ENCODE measurements at regions not wholly inside any gene's neighbourhood (a gene's known extent, or its start where the extent isn't known, plus 50 kb on each side); places are given as distances from the start of the nearest gene placed in this dataset.
"Not testable (repeated sequence)": the region's sequence is repeated elsewhere in the genome, so short reads cannot be mapped to it uniquely, and the experiment has no call there.

- DNase-seq, result no peak
These were observed 167.1 kb upstream of the KYNU start for GRCh38 chr2:142710336-142710735.

DNA sequence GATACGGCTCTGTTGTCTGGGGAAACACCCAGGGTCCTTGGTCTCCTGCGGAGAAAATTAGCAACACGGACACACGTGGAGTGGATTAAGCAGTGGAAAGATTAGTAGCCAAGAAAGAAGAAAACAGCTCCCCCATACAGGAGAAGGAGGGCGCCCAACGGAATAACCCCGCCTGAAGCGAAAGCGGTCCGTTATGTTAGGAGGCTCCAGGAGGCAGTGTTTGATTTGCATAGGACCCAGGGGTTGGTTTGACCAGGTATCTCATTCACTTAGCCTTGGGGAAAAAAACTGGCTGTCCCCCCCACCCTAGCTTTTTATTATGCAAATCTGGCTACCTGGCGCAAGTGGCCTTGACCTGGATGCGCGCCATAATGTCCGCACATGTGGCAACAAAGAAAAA is 170.1 kb upstream of the KYNU start:
- DNase-seq, result no peak

DNA sequence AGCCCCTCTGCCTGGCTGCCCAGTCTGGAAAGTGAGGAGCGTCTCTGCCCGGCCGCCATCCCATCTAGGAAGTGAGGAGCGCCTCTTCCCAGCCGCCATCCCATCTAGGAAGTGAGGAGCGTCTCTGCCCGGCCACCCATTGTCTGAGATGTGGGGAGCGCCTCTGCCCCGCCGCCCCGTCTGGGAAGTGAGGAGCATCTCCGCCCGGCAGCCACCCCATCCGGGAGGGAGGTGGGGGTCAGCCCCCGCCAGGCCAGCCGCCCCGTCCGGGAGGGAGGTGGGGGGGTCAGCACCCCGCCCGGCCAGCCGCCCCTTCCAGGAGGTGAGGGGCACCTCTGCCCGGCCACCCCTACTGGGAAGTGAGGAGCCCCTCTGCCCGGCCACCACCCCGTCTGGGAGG is 175.1 kb upstream of the KYNU start:
- not testable (repeated sequence) for DNase-seq

GRCh38 chr2:142695350-142696257 is 181.9 kb upstream of the KYNU start:
- DNase-seq, result peak; percentile 1 to 4

DNA sequence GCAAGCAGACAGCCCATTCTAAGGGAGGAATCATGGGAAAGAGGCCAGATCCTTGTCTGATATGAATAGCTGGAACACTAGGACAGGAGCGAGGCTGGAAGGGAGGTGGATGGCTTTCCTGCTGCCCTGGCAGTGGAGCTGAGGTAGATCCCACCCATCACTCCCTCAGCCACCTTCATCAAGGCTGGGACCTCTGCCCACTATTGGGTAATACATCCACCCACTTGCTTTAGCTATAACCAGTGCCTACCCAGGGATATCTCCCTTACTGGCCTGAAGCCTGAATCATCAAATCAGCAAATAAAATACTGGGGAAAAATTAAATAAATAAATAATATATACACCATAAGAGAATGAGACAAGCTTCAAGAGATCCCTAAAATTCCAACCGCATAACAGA is 183.2 kb upstream of the KYNU start:
- DNase-seq, result no peak

- DNase-seq, result no peak
These were observed 184.1 kb upstream of the KYNU start for GRCh38 chr2:142693171-142693950.

GRCh38 chr2:142688856-142689605 is 188.4 kb upstream of the KYNU start:
- DNase-seq, result no peak

- no peak for DNase-seq
These were observed 190.0 kb upstream of the KYNU start for GRCh38 chr2:142687509-142687908.

- DNase-seq, result no peak
These were observed 190.4 kb upstream of the KYNU start for GRCh38 chr2:142687075-142687474.

- DNase-seq, result no peak
These were observed 192.8 kb upstream of the KYNU start for GRCh38 chr2:142684667-142685066.

- DNase-seq, result no peak
These were observed 194.9 kb upstream of the KYNU start for GRCh38 chr2:142682528-142682927.

GRCh38 chr2:142681952-142682351 is 195.5 kb upstream of the KYNU start:
- DNase-seq, result no peak

- no peak for DNase-seq
These were observed 199.3 kb upstream of the KYNU start for GRCh38 chr2:142678164-142678563.

DNA sequence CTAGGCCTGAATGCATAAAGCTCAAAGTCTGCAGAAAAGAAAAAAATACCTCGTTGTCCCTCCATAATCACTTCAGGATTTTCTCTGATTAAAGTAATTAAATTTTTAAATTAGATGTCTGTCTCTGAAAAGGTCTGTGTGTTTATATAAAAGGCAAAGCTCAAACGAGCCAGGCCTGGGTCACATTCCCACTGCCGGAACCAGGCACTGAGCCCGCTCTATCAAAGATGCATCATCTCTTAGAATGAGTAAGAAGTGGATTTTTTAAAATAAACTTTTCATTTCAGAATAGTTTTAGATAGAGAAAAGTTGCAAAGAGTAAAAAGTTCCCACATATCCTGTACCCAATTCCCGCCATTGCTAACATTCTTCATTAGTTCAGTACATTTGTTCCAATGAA is 202.1 kb upstream of the KYNU start:
- no peak for DNase-seq

- DNase-seq, result no peak
These were observed 203.6 kb upstream of the KYNU start for GRCh38 chr2:142673836-142674235.

DNA sequence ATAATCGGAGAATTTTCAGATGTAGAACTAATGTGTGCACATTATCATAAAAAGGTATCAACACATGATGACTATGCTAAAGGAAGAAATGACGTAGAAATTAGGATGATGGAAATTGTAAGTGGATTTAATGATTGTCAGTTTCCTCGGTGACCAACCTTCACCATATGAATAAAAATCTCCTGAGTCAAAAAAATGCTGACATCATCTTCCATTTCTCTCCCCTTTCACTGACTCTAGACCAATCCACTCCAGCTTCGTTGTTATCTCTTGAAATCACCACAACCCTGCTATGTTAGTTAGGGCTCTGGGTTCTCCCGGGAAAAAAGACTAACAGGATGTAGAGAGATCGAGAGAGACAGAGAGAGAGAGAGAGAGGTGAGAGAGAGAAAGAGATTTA is 204.8 kb upstream of the KYNU start:
- no peak for DNase-seq

DNA sequence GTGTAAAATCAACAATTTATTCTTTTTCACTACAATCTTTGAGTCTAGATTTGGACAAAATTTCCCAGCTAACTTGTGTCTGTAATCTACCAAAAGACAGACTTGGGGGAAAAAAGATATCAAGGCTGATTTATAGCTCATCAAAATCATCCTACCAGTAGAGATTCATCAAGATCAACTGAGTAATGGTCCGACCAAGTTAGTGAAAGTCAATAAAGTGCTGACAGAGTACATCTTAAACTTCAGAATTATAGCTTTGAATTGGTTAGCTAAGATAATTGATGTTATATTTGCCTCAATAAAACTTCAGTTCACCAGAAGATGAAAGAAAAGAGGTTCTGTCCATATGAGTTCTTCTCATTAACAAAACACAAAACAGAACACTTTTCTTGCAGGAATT is 207.1 kb upstream of the KYNU start:
- DNase-seq, result no peak

GRCh38 chr2:142668420-142668819 is 209.0 kb upstream of the KYNU start:
- DNase-seq, result no peak

GRCh38 chr2:142665241-142665640 is 212.2 kb upstream of the KYNU start:
- DNase-seq, result no peak

- no peak for DNase-seq
These were observed 226.9 kb upstream of the KYNU start for GRCh38 chr2:142650601-142651000.

- DNase-seq, result no peak
These were observed 227.9 kb upstream of the KYNU start for GRCh38 chr2:142649581-142649980.

DNA sequence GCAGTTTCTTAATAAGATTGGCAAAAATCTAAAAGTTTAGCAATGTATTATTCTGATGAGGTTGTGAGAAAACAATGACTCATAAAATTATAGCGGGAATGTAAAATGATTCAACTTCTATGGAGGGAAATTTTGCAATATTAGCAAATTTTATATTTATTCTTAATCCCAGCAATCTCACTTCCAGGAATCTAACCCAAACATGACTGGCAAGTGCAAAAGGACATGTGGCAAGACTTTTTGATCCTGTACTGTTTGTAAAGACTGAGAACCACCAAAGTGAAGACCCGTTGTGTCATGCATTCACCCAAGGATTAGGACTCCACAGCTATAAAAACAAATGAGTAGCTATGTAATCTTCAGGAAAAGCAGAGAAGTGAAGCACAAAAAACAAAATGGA is 234.8 kb upstream of the KYNU start:
- no peak for DNase-seq

GRCh38 chr2:142629193-142629592 is 248.3 kb upstream of the KYNU start:
- DNase-seq, result no peak
